HepG2 (cell line): ENCODE measurements at regions not wholly inside any gene's neighbourhood (a gene's known extent, or its start where the extent isn't known, plus 50 kb on each side); places are given as distances from the start of the nearest gene placed in this dataset.

Experiments
- ATAC-seq: fragments of 200-7000 bp; cut with Tn5 transposase; 3 replicates; pipeline ENCODE4 v1.9.1; 2020; ENCODE audit warnings: mild to moderate bottlenecking, moderate library complexity
- BruUV-seq: library from RNA; stranded (reverse); fragments of 400-500 nt; replicated peaks from 2 replicates; lab custom pipeline; 2021; lab: Mats Ljungman, UMichigan
- CTCF ChIA-PET: fragments of 300-600 bp; formaldehyde crosslinking; extraction: SDS; loops from one replicate; lab custom pipeline; 2021; ENCODE audit warnings: low total read pairs, inconsistent platforms, low intra/inter-chr PET ratio; lab: Yijun Ruan, JAX
- POLR2A ChIA-PET: fragments of 350-600 bp; sonication (Branson Sonifier 250); formaldehyde crosslinking; loops from one replicate; lab custom pipeline; 2020; ENCODE audit warnings: antibody characterized with exemption, inconsistent platforms; lab: Yijun Ruan, JAX
- DNase-seq: peaks from one replicate; pipeline ENCODE4 v3.0.0-alpha.2; 2015; ENCODE audit warnings: low spot score
- FAIRE-seq: peaks from 3 replicates; lab custom pipeline; 2011; peaks lifted over from hg19 to GRCh38; lab: Jason Lieb, UNC
- H2AFZ ChIP-seq: one replicate; pipeline ENCODE4 v1.6.1; 2011; ENCODE audit warnings: low read length, inconsistent platforms
- H3K27ac ChIP-seq: fragments of 300-600 bp; 3 replicates; pipeline ENCODE4 v1.8.0; 2011; ENCODE audit warnings: mixed run types, mild to moderate bottlenecking, mixed read lengths, low read length, inconsistent platforms; ENCODE audit not compliant: insufficient read depth; ENCODE audit errors: extremely low read length
- H3K27me3 ChIP-seq, 2 experiments: fragments of 200-600 bp in 1 of 2; 2 replicates in 1 of 2; 3 replicates in 1 of 2; pipeline versions ENCODE4 v1.6.0 to v1.8.0; 2011; ENCODE audit warnings: low read length in 2 of 2, mild to moderate bottlenecking in 2 of 2, moderate library complexity in 2 of 2, inconsistent platforms in 1 of 2; ENCODE audit not compliant: insufficient read depth in 2 of 2, control insufficient read depth in 1 of 2
- H3K36me3 ChIP-seq, 2 experiments: fragments of 200-600 bp in 1 of 2; replicated peaks in 1 of 2; 2 replicates in 1 of 2; 3 replicates in 1 of 2; pipeline versions ENCODE4 v1.5.1 to v1.8.0; 2011; ENCODE audit warnings: low read length in 2 of 2, inconsistent platforms in 1 of 2; ENCODE audit not compliant: insufficient read depth in 2 of 2, control insufficient read depth in 1 of 2
- H3K4me1 ChIP-seq: 2 replicates; pipeline ENCODE4 v1.5.1; 2012; ENCODE audit warnings: low read length, inconsistent platforms; ENCODE audit not compliant: insufficient read depth
- H3K4me2 ChIP-seq: 2 replicates; pipeline ENCODE4 v1.6.0; 2011; ENCODE audit warnings: low read depth, low read length, inconsistent platforms
- H3K4me3 ChIP-seq, 3 experiments: fragments of 200-600 bp in 1 of 3; sonication (generic), shearing (Covaris generic) in 1 of 3; replicated peaks in 1 of 3; 2 replicates each; pipeline ENCODE4 v1.5.1; 2011 to 2016; ENCODE audit warnings: low read length in 3 of 3, inconsistent platforms in 2 of 3, low read depth in 2 of 3, mild to moderate bottlenecking in 2 of 3, control low read depth in 1 of 3, mixed read lengths in 1 of 3; ENCODE audit not compliant: insufficient read depth in 1 of 3
- H3K79me2 ChIP-seq: one replicate; pipeline ENCODE4 v1.6.1; 2011; ENCODE audit warnings: low read length, inconsistent platforms; ENCODE audit not compliant: insufficient read depth
- H3K9ac ChIP-seq: 2 replicates; pipeline ENCODE4 v1.6.0; 2011; ENCODE audit warnings: mild to moderate bottlenecking, low read depth, low read length, inconsistent platforms; ENCODE audit not compliant: insufficient read depth
- H3K9me3 ChIP-seq: 2 replicates; pipeline ENCODE4 v1.5.1; 2012; ENCODE audit warnings: mild to moderate bottlenecking, low read length
- H4K20me1 ChIP-seq: 2 replicates; pipeline ENCODE4 v1.6.0; 2011; ENCODE audit warnings: inconsistent platforms, mild to moderate bottlenecking, low read length, moderate library complexity; ENCODE audit not compliant: insufficient read depth
- CSRNP1 ChIP-seq: sonication (generic); formaldehyde crosslinking; IDR thresholded peaks from 2 replicates; pipeline ENCODE4 v1.8.1; 2023; ENCODE audit warnings: mild to moderate bottlenecking, missing genetic modification reagents
- HOXA7 ChIP-seq: sonication (generic); formaldehyde crosslinking; IDR thresholded peaks from 2 replicates; pipeline ENCODE4 v1.8.1; 2022; ENCODE audit warnings: mild to moderate bottlenecking, missing genetic modification reagents, moderate library complexity
- LCORL ChIP-seq, 2 experiments: fragments of 450-650 bp in 1 of 2; sonication (generic) in 1 of 2; formaldehyde crosslinking in 1 of 2; IDR thresholded peaks; 2 replicates each; pipeline versions ENCODE4 v1.5.0 to v1.6.1; 2017 to 2020; ENCODE audit warnings: antibody characterized with exemption in 1 of 2, missing genetic modification reagents in 1 of 2
- PRDM15 ChIP-seq: sonication (generic); formaldehyde crosslinking; IDR thresholded peaks from 2 replicates; pipeline ENCODE4 v1.4.0; 2020; ENCODE audit warnings: missing genetic modification reagents
- RBM22 ChIP-seq: fragments of 200-400 bp; formaldehyde crosslinking; optimal IDR thresholded peaks from 2 replicates; pipeline ENCODE3; 2017; ENCODE audit warnings: mild to moderate bottlenecking, low read length, moderate library complexity
- REL ChIP-seq: sonication (generic); formaldehyde crosslinking; conservative IDR thresholded peaks from 2 replicates; pipeline ENCODE4 v1.8.0; 2022; ENCODE audit warnings: mild to moderate bottlenecking, missing genetic modification reagents, moderate library complexity
- RXRB ChIP-seq: IDR thresholded peaks from 2 replicates; pipeline ENCODE4 v1.6.1; 2016; ENCODE audit warnings: borderline replicate concordance, missing genetic modification reagents, missing compliant biosample characterization
- TBX3 ChIP-seq: fragments of 450-650 bp; IDR thresholded peaks from 2 replicates; pipeline ENCODE4 v1.6.1; 2017; ENCODE audit warnings: antibody characterized with exemption, mild to moderate bottlenecking, inconsistent platforms, borderline replicate concordance
- TCF7 ChIP-seq: sonication (generic); IDR thresholded peaks from 2 replicates; pipeline ENCODE4 v1.6.1; 2016; ENCODE audit warnings: antibody characterized with exemption, low read depth
- UBTF ChIP-seq: sonication (generic); formaldehyde crosslinking; IDR thresholded peaks from 2 replicates; pipeline ENCODE4 v1.4.0; 2020; ENCODE audit warnings: mild to moderate bottlenecking, missing genetic modification reagents
- ZBTB10 ChIP-seq: sonication (generic); formaldehyde crosslinking; IDR thresholded peaks from 2 replicates; pipeline ENCODE4 v1.4.0; 2020; ENCODE audit warnings: missing genetic modification reagents, borderline replicate concordance
- ZC3H4 ChIP-seq: sonication (generic); formaldehyde crosslinking; IDR thresholded peaks from 2 replicates; pipeline ENCODE4 v1.4.0; 2020; ENCODE audit warnings: missing genetic modification reagents, borderline replicate concordance
- ZNF660 ChIP-seq: sonication (generic); formaldehyde crosslinking; IDR thresholded peaks from 2 replicates; pipeline ENCODE4 v1.5.1; 2020; ENCODE audit warnings: mild to moderate bottlenecking, low read depth, missing genetic modification reagents, borderline replicate concordance
- WGBS: methylation state at CpG from one replicate; pipeline ENCODE4 v1.1.6; 2017; ENCODE audit warnings: low lambda C conversion rate; 5-methylcytosine and 5-hydroxymethylcytosine counted together
- in situ Hi-C: cut with HindIII; loops from 2 replicates; pipeline ENCODE4 v1.10.0; 2017; ENCODE audit warnings: low pct_unique_long_range_greater_than_20kb; ENCODE audit not compliant: extremely low pct_ligation_motif_present
- intact Hi-C: fragments of 100-400 bp; cut with micrococcal nuclease; formaldehyde crosslinking; loops from one replicate; pipeline ENCODE4 v1.10.0; 2022; ENCODE audit not compliant: unreplicated experiment

GRCh38 chr18:76233406-76233805, 261.6 kb downstream of the ZNF516 start (continued):
- TF ChIP-seq TBX3 = no peak
- TF ChIP-seq CSRNP1 (CRISPR knock-in tag) = no peak
- no peak for TF ChIP-seq PRDM15 (CRISPR knock-in tag)
- no peak for TF ChIP-seq ZNF660
- TF ChIP-seq RXRB (CRISPR knock-in tag) = no peak

- no peaks in the 10 kb centered on the region for H3K79me2 ChIP-seq
- H3K27ac ChIP-seq = no peak overlapping the region
- BruUV-seq = no TSS peak
- peaks cover 2 to 13% of the 10 kb centered on the region in 2 experiments; a peak in 2 of 5 replicates for H3K27me3 ChIP-seq
- no peak overlapping the region for H3K4me2 ChIP-seq
- H3K36me3 ChIP-seq = no peaks in the 10 kb centered on the region
- ATAC-seq (no peak), FAIRE-seq (no peak), DNase-seq (no peak)
- 1% methylated on average over 3 of the region's 3 CpGs for WGBS
- H3K4me1 ChIP-seq = no peaks in the 10 kb centered on the region
- no peaks in the 10 kb centered on the region for H3K9me3 ChIP-seq
- POLR2A ChIA-PET = no interaction called here
- H2AFZ ChIP-seq = no peak overlapping the region
- H3K4me3 ChIP-seq = no peak overlapping the region
- in situ Hi-C loops (no loop called here), intact Hi-C loops (no loop called here)
- CTCF ChIA-PET = no interaction called here
- H4K20me1 ChIP-seq = no peaks in the 10 kb centered on the region
- no peak overlapping the region for H3K9ac ChIP-seq
- TF ChIP-seq HOXA7 (CRISPR knock-in tag) (no peak), REL (no peak), ZBTB10 (CRISPR knock-in tag) (no peak), LCORL (IDR thresholded peaks at IDR 0.05) (no peak), LCORL (CRISPR knock-in tag; IDR thresholded peaks at IDR 0.05) (no peak), UBTF (CRISPR knock-in tag) (no peak), TCF7 (no peak), RBM22 (no peak), ZC3H4 (CRISPR knock-in tag) (no peak)
Observed at GRCh38 chr18:76232779-76233178, 262.3 kb downstream of the ZNF516 start.
